Stimulated activated CD4-positive, alpha-beta T cell treated with anti-CD3 and anti-CD28 coated beads, TNF-alpha, amount 100 ng/mL, for 4 hours (primary cell): ENCODE measurements at regions not wholly inside any gene's neighbourhood (a gene's known extent, or its start where the extent isn't known, plus 50 kb on each side); places are given as distances from the start of the nearest gene placed in this dataset.
"Not testable (repeated sequence)": the region's sequence is repeated elsewhere in the genome, so short reads cannot be mapped to it uniquely, and the experiment has no call there.

ENCODE experiments used
- DNase-seq, 3 experiments: peaks; one replicate each; pipeline ENCODE4 v3.0.0-alpha.2; 2020; ENCODE audit warnings: low read depth in 3 of 3

DNA sequence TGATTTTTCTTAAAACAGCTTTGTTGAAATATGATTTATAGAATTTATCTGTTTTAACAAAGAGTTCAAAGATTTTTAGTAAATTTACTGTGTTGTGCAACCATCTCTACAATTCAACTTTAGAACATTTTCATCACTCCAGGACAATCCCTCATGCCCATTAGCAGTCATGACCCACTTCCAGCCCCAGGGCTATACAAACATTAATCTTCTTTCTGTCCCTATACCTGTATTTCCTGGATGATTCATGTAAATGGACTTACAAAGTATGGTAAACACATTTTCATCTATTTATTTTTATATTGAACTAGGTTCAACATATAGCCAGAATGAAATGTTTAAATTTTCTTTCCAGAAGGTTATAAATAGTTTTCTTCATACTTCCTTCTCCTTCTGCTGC, 127.8 kb upstream of the CCDC180 start:
- DNase-seq: no peak

DNA sequence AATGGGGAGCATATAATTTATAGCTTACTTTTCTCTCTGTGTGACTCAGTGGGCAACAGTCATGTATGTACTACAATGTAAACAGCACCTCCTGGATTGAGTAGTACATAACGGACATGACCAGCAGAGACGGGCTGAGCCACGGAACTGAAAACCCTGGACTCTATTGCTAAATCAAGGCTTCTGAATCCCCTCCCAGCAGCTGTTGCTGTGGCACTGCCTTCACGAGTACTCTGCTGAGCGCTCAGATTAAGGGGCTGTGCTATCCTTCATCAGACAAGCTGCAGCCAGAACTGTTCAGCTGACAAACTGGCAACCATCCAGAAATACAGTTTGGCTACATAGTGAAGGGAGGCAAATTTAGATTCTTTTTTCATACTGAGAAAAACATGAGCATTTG, 131.3 kb upstream of the CCDC180 start:
- DNase-seq: no peak

DNA sequence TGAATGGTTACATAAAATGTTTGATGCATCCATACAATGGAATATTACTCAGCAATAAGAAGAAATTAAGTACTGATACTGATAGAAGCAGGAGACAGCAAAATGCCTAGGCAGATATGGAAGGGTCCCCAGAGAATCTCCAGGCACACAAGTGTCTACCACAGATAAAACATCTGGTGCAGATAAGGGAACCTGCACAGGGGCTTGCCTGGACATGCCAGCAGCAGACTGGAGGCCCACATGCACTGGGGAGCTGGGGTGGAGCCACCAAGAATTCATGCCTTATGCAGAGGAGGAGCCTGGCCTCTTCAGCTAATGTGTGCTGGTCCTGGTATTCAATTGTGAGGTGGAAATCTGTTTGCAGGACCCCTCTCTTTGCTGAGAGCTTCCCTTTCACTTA, 129.2 kb upstream of the CTSV start:
- DNase-seq: not testable (repeated sequence)

DNA sequence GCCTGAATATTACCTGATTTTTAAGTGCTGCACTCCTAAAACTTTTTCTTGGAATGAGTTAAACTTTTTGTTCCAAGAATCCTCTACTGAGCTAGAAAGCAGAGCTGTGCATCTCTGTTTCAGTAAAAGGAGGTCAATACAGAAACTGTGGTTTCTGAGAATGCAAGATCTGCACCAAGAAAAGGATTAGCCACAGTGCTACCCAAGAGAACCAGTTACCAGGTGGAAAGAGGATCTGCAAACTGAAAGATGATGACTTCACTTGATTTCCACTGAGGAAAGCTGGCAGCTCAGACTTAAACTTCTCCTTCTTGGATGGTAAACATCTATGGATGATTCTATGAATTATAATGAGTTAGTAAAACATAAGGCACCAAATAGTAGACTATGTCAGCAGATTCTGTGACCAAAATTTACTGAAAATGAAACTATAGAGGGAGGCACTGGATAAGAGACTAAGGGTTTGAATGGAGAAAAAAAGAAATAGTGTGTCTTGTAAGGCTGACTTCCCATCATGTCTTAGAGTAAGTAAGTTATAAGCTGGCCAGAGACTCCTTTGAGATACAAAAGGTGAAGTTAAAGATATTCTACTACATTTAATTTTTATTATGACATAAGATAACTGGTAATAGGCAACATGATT, 127.7 kb upstream of the CTSV start:
- not testable (repeated sequence) for DNase-seq

DNA sequence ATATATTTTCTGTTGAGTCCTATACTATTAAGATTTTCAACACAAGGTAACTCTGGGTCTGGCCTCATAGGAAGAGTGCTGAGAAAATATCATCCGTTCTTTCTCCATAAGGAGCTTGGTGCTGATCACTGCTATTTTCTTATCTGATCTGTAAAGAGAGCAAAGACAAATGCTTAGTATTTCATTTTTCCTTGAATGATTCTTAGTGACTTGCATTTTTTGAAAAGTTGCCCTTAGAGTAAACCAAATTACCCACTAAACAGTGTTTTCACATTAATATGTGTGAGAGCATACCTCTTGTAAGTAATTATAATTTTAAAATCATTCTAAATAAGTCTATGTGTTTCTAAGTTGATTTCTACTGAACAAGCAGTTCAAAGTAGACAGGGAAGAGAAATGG, 121.3 kb upstream of the CTSV start:
- no peak for DNase-seq

DNA sequence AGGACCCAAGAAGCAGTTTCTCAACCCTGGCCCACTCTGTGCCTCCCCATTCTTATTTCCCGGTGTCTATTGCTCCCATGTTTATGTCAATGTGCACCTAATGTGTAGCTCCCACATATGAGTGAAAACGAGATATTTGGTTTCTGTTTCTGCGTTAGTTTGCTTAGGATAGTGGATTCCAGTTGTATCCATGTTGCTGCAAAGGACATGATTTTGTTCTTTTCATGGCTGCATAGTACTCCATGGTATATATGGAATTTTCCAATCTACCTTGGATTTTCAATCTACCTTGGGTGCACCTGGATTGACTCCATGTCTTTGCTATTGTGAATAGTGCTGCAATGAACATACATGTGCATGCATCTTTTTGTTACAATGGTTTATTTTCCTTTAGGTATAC, 119.8 kb upstream of the CTSV start:
- DNase-seq: not testable (repeated sequence)

DNA sequence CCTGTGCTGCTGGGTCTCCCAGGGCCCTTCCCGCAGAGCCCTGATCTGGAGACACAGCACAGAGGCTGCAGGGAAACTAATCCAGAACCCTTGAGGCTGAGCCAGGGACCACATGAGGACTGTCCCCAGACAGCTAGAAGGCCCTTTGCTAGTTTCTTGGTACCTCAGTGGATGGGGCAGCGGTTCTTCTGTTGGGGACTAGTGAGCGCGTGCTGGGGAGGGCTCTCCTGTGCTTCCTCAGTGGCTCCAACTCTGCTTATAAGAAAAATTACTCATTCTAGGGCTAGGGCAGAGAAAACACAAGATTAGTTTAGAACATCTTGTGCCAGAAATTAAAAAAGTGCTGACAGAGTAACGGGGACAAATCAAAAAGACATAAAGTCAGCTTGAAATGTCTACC, 116.5 kb upstream of the CTSV start:
- DNase-seq: not testable (repeated sequence)

DNA sequence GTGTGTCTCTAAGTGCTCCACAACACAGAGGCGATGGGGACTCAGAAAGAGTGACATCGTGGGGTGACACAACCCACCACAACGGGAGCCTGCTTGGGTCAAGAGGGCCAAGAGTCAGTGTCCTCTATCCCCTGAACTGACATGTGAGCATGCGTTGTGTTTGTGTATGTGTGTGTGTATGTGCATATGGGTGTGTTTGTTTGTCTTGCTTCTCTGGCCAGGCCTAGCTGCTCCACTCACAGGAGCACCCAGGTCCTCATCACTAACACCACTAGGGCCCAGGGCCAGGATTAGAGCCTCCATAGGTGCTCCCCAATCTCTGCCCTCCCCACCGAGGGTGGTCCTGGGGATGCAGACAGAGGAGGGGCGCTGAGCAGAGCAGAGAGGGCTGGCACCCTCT, 115.0 kb upstream of the CTSV start:
- DNase-seq: no peak

DNA sequence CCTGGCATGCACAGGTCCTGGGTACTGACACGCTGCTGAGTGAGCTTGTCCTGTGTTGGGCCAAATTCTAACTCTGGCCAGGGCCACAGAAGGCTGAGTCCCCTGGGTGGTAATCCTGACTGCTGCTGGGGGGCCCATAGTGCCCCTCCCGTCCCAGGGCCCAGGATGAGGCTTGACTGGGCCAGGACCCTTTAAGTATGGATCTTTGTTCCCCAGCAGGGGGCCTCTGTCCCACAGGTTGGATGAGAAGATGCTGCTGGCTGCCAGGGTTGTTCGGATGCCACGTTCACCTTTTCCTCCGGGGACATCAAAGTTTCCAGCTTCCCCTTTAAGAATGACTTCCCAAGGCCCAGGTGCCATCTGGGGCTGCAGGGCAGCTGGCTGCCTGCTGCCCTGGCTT, 114.2 kb upstream of the CTSV start:
- not testable (repeated sequence) for DNase-seq

DNA sequence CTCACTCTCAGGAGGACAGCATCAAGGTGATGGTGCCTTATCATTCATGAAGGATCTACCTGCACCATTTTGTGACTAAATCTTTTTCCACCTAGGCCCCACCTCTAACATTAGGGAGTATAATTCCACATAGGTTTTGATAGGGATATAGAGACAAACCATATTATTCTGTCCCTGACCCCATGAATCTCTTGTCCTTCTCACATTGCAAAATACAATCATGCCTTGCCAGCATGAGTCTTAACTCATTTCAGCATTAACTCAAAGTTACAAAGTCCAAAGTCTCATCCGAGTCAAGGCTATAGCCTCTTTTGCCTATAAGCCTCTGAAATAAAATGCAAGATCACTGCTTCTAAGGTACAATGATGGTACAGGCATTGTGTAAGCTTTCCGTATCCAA, 111.5 kb upstream of the CTSV start:
- not testable (repeated sequence) for DNase-seq

DNA sequence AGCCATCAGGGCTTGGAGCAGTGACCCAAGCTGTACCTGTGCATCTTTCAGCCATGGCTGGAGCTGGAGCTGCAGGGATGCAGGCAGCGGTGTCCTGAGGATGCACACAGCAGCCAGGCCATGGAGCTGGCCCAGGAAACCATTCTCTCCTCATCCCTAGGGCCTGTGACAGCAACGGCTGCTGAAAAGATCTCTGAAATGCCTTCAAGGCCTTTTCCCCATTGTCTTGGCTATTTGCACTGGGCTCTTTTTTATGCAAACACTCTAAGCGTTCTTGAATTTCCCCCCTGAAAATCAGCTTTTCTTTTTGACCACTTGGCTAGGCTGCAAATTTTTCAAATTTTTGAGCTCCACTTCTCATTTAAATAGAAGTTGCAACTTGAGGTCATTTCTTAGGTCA, 109.5 kb upstream of the CTSV start:
- not testable (repeated sequence) for DNase-seq

DNA sequence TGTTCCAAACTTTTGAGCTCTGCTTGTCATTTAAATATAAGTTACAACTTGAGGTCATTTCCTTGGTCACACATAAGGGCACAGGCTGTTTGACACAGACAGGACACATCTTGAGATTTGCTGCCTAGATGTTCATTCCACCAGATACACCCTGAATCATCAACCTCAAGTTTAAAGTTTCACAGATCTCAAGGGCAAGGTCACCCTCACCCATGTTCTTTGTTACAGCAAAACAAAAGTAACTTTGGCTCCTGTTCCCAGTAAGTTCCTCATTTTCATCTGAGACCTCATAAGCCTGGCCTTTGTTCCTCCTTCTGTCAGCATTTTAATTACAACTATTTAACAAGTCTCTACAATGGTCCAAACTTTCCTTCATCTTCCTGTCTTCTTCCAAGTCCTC, 106.7 kb upstream of the CTSV start:
- not testable (repeated sequence) for DNase-seq

DNA sequence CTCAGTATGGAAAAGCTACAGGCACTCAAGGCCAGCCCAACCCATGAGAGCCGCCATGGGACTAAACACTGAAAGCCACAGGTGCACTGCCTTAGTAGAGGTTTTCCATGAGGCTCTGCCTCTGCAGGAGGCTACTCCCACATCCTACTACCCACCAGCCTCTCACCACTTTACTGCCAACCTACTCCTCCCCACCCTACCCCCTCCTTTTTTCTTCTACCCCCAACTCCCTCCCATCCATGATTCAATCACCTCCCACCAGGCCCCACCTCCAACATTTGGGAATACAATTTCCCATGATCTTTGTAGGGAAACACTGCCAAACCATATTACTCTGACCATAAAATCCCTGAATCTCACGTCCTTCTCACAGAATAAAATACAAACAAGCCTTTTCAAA, 101.6 kb upstream of the CTSV start:
- no peak for DNase-seq

DNA sequence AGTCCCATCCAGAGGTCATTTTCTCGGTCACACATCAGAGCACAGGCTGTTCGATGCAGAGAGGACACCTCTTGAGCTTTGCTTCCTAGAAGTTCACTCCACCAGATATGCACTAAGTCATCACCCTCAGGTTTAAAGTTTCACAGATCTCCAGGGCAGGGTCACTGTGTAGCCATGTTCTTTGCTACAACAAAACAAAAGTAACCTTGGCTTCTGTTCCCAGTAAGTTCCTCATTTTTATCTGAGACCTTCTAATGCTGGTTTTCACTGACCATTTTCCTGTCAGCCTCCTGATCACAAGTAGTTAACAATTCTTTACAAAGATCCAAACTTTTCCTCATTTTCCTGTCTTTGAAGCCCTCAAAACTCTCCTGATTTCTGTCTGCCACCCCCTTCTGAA, 97.5 kb upstream of the CTSV start:
- DNase-seq: no peak

DNA sequence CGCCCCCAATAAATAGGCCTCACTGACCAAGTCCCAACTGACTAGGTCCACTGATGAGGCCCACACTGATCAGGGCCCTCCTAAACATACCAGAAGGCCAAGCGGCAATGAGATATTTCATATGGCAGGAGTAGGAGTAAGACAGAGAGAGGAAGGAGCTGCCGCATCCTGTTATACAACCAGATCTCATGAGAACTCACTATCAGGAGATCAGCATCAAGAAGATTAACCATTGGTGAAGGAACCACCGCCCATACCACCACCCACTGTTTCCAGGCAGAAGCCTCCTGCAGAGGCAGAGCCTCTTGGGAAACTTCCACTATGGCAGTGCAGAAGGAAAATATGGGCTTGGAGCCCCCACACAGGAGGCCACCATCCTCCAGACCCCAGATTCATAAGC, 95.0 kb upstream of the CTSV start:
- not testable (repeated sequence) for DNase-seq

DNA sequence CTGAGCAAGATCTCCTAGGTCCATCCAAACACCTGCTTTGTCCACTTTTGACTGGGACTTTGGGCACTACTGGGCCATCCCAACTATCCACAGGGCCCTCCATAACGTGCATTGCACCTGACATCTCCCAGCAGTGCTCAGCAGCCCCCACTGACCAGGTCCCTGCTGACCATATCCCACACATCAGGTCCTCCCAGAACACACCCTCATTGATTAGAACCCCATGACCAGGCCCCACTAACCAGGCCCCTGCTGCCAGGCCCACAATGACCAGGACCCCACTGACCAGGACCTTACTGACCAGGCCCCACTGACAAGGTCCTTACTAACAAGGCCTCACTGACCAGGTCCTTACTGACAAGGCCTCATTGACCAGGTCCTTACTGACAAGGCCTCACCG, 93.9 kb upstream of the CTSV start:
- no peak for DNase-seq

DNA sequence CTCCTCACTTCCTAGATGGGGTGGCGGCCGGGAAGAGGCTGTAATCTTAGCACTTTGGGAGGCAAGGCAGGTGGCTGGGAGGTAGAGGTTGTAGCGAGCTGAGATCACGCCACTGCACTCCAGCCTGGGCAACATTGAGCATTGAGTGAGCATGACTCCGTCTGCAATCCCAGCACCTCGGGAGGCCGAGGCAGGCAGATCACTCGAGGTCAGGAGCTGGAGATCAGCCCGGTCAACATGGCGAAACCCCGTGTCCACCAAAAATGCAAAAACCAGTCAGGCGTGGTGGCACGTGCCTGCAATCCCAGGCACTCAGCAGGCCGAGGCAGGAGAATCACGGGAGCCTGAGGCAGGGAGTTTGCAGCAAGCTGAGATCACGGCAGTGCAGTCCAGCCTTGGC, 91.9 kb upstream of the CTSV start:
- DNase-seq: not testable (repeated sequence)

DNA sequence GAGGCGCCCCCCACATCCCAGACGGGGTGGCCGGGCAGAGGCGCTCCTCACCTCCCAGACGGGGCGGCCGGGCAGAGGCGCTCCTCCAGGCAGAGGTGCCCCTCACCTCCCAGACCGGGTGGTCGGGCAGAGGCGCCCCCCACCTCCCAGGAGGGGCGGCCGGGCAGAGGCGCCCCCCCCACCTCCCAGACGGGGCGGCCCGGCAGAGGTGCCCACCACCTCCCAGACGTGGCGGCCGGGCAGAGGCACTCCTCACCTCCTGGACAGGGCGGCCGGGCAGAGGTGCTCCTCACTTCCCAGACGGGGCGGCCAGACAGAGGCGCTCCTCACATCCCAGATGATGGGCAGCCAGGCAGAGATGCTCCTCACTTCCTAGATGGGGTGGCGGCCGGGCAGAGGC, 91.4 kb upstream of the CTSV start:
- DNase-seq: not testable (repeated sequence)

DNA sequence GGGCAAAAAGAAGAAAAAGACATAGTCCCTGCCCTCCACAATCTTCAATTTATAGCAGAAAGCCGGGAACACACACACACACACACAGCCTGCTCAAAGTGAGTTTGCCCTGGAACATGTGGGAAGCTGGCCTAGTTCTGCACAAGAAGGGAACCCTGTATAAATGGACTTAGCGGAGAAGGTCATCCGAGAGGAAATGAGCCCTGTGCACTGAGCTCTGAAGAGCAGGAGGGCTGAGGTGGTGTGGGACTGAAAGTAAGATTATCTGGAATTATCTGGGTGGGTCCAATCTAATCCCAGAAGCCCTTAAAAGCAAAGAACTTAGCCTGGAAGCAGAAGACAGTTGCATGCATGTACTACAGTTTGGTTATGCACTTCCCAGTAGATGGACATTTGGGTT, 90.0 kb upstream of the CTSV start:
- no peak for DNase-seq

DNA sequence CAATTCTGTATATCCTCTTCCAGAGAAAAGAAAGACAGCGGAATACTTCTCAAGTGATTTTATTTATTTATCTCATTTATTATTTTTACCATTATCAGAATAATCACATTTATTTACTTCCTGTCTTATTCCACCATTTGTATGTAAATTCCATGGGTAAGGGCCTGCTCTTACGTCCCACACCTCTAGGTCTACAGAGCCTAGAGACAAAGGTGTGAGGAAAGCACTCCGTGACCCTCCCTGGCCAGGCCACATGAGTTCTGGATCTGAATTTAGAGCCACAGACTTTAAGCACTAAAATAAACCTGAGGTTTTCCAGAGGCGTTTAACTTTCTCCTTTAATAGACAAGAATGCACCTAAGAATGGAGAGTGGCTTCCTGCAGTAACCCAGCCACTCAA, 85.3 kb upstream of the CTSV start:
- DNase-seq: no peak

DNA sequence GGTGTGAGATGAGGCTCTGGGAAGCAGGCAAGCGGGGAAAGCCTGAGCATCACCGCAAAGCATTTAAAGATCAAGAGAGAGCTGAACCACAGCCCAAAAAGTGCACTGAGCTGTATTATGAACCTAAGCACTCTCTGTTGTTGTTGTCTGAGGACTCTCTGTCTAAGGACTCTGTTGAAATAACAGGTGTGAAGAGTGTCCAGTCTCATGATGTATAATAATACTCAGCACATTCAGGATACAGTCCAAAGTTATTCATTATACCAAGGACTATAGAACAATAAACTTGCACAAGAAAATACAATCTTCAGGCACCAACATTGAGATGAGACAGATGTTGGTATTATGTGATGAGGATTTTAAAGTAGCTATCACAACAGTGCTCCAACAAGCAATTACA, 71.8 kb upstream of the CTSV start:
- DNase-seq: no peak

DNA sequence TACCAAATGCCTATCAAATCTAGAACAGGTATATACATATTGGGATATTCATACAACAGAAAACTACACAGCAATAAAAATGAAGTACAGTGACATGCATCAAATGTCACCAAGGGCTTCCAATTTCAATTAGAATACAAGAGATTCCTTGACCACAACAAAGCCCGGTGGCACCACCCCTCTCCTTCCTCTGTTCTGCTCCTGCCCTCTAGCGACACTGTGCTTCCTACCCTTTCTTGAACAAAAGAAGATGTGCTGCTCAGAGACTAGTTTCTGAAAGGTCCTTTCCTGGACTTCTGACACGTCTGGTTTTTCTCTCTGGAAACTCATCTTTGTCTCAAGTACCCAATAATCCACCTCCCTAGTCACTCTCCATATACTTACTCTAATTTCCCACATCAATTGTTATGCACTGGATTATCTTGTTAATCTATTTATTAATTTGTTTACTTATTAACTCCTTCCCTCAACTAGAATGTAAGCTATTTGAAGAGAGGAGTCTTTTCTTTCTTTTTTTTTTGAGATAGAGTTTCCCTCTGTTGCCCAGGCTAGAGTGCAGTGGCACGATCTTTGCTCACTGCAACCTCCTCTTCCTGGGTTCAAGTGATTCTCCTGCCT, 70.4 kb upstream of the CTSV start:
- DNase-seq: peak in 1 of 3 experiments; percentile 9

DNA sequence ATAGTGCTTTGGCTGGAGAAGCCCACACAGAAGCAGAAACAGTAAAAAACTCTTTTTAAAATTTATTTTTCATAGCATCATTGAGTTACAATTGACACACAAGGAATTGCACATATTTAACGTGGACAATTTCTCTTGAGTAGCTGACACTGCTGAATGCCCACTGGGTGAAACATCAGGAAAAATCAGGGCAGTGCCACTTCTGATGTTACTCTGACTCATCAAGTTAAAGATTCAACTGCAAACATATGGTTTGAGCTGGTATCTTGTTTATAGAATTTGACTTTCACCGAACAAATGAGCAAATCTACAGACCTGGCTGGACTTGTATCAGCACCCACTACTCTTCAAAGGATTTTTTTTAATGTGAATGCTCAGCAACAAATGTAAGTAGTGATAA, 66.3 kb upstream of the CTSV start:
- not testable (repeated sequence) for DNase-seq
